Hepatocyte (in vitro differentiated cells): ENCODE measurements at regions not wholly inside any gene's neighbourhood (a gene's known extent, or its start where the extent isn't known, plus 50 kb on each side); places are given as distances from the start of the nearest gene placed in this dataset.

Source experiments
- EZH2 ChIP-seq: fragments of 200-600 bp; sonication (generic); IDR thresholded peaks from 2 replicates; pipeline ENCODE4 v1.6.1; 2016; ENCODE audit warnings: antibody characterized with exemption, mild to moderate bottlenecking, borderline replicate concordance
- TF ChIP-seq, protein P1 (sequence below): fragments of 200-600 bp; sonication (generic); IDR thresholded peaks from 2 replicates; pipeline ENCODE4 v1.5.1; 2016; ENCODE audit warnings: antibody characterized with exemption, mild to moderate bottlenecking; ENCODE audit not compliant: poor library complexity

DNA sequence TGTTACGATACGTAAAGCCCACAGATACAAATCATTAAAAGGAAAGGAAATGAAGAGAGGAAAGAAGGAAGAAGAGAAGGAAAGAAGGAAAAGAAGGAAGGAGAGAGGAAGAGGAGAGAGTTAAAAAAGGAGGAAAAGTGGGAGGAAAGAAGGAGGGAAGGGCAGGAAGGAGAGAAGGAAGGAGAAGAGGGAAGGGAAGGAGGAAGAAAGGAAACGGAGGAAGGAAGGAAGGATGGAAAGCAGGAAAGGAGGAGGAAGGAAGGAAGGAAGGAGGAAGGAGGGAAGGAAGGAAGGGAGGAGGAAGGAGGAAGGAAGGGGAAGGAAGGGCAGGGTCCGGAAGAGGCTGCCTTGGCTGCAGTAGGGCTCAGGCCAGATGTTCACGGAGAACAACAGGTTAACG lies 95.2 kb downstream of the ENGASE start:
- TF ChIP-seq, protein P1, sequence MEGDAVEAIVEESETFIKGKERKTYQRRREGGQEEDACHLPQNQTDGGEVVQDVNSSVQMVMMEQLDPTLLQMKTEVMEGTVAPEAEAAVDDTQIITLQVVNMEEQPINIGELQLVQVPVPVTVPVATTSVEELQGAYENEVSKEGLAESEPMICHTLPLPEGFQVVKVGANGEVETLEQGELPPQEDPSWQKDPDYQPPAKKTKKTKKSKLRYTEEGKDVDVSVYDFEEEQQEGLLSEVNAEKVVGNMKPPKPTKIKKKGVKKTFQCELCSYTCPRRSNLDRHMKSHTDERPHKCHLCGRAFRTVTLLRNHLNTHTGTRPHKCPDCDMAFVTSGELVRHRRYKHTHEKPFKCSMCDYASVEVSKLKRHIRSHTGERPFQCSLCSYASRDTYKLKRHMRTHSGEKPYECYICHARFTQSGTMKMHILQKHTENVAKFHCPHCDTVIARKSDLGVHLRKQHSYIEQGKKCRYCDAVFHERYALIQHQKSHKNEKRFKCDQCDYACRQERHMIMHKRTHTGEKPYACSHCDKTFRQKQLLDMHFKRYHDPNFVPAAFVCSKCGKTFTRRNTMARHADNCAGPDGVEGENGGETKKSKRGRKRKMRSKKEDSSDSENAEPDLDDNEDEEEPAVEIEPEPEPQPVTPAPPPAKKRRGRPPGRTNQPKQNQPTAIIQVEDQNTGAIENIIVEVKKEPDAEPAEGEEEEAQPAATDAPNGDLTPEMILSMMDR: no peak
- TF ChIP-seq EZH2: no peak
